ENCODE measurements at regions not wholly inside any gene's neighbourhood (a gene's known extent, or its start where the extent isn't known, plus 50 kb on each side); places are given as distances from the start of the nearest gene placed in this dataset.

DNA sequence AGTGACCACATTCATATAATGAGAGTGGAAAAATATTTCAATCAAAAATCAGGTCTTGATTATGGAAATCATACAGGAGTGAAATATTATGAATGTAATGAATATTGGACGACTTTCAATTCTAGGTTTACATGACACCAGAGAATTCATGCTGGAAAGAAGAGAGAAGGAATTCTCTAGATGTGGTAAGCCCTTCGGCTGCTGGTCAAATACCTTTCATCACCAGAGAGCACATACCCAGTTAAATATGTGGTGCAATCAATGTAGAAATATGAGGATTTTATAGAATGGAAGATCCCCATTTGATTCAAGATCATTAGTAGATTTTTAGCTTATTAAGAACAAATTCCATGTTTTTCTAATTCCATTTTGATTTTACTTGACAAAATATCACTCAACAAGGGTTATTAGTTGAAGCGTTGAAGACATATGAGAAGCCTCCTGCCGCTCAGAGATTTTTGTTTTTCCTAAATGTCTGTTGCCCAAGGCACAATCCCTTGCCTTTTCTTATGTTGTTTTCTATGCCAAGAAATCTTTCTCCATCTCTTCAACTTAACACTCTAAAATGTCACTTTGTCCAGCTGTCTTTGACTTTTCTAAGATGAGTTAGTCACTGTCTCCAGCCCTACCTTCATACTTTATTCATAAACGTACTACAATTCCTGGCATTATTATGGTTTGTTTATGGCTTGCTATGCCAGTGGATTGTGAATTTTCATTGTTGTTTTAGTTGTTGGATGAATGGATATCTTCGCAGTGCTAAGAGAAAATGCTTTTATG is 72.8 kb upstream of the ZDHHC17 start:
- TF ChIP-seq, protein P1, sequence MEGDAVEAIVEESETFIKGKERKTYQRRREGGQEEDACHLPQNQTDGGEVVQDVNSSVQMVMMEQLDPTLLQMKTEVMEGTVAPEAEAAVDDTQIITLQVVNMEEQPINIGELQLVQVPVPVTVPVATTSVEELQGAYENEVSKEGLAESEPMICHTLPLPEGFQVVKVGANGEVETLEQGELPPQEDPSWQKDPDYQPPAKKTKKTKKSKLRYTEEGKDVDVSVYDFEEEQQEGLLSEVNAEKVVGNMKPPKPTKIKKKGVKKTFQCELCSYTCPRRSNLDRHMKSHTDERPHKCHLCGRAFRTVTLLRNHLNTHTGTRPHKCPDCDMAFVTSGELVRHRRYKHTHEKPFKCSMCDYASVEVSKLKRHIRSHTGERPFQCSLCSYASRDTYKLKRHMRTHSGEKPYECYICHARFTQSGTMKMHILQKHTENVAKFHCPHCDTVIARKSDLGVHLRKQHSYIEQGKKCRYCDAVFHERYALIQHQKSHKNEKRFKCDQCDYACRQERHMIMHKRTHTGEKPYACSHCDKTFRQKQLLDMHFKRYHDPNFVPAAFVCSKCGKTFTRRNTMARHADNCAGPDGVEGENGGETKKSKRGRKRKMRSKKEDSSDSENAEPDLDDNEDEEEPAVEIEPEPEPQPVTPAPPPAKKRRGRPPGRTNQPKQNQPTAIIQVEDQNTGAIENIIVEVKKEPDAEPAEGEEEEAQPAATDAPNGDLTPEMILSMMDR (IDR thresholded peaks at IDR 0.05): no peak
- TF ChIP-seq POLR2AphosphoS5 (IDR thresholded peaks at IDR 0.05; ENCODE audit: low read depth, low read length): no peak
